Neural cell (in vitro differentiated cells): ENCODE measurements at regions not wholly inside any gene's neighbourhood (a gene's known extent, or its start where the extent isn't known, plus 50 kb on each side); places are given as distances from the start of the nearest gene placed in this dataset.

Source experiments
- H2AFZ ChIP-seq: fragments of 200-600, 300-800 bp; sonication (generic), shearing (Covaris generic); 2 replicates; pipeline ENCODE4 v1.6.0; 2014; ENCODE audit warnings: low read depth, mild to moderate bottlenecking, antibody characterized with exemption, low read length, moderate library complexity
- H3F3A ChIP-seq: fragments of 200-600 bp; shearing (Covaris generic); 2 replicates; pipeline ENCODE4 v1.6.1; 2016; ENCODE audit warnings: mild to moderate bottlenecking, moderate library complexity, mixed read lengths, antibody characterized with exemption, low read length; ENCODE audit not compliant: insufficient read depth, poor library complexity, severe bottlenecking
- H3K27ac ChIP-seq: fragments of 200-600, 300-800 bp; sonication (generic), shearing (Covaris generic); 2 replicates; pipeline ENCODE4 v1.5.1; 2014; ENCODE audit warnings: mild to moderate bottlenecking, low read length, moderate library complexity
- H3K27me3 ChIP-seq: fragments of 300-800, 200-600 bp; sonication (generic), shearing (Covaris generic); 2 replicates; pipeline ENCODE4 v1.6.0; 2014; ENCODE audit warnings: mild to moderate bottlenecking, low read depth, low read length, moderate library complexity; ENCODE audit not compliant: insufficient read depth
- H3K36me3 ChIP-seq: fragments of 300-800, 200-600 bp; sonication (generic), shearing (Covaris generic); 2 replicates; pipeline ENCODE4 v1.5.1; 2014; ENCODE audit warnings: mild to moderate bottlenecking, antibody characterized with exemption, low read length, moderate library complexity; ENCODE audit not compliant: insufficient read depth
- H3K4me2 ChIP-seq: fragments of 300-800, 200-600 bp; sonication (generic), shearing (Covaris generic); 2 replicates; pipeline ENCODE4 v1.6.0; 2014; ENCODE audit warnings: mild to moderate bottlenecking, low read length
- H3K4me3 ChIP-seq: fragments of 300-800, 200-600 bp; sonication (generic), shearing (Covaris generic); 2 replicates; pipeline ENCODE4 v1.5.1; 2014; ENCODE audit warnings: mild to moderate bottlenecking, low read length, moderate library complexity
- H3K79me2 ChIP-seq: fragments of 200-600 bp; shearing (Covaris generic); replicated peaks from 2 replicates; pipeline ENCODE4 v1.6.0; 2014; ENCODE audit warnings: mild to moderate bottlenecking, low read length, moderate library complexity; ENCODE audit not compliant: insufficient read depth
- H3K9ac ChIP-seq: fragments of 300-800, 200-600 bp; sonication (generic), shearing (Covaris generic); 2 replicates; pipeline ENCODE4 v1.6.1; 2016; ENCODE audit warnings: mild to moderate bottlenecking, low read length, mixed read lengths
- H3K9me2 ChIP-seq: fragments of 200-600 bp; shearing (Covaris generic); 2 replicates; pipeline ENCODE4 v1.6.1; 2016; ENCODE audit warnings: mild to moderate bottlenecking, low read length, mixed read lengths; ENCODE audit not compliant: insufficient read depth
- H3K9me3 ChIP-seq: fragments of 200-600, 300-800 bp; sonication (generic), shearing (Covaris generic); 2 replicates; pipeline ENCODE4 v1.6.1; 2016; ENCODE audit warnings: mild to moderate bottlenecking, mixed run types, low read length, moderate library complexity, mixed read lengths
- H4K20me1 ChIP-seq: fragments of 200-600 bp; shearing (Covaris generic); 2 replicates; pipeline ENCODE4 v1.6.1; 2016; ENCODE audit warnings: mild to moderate bottlenecking, mixed run types; ENCODE audit not compliant: insufficient read depth
- EP300 ChIP-seq: fragments of 450-650 bp; conservative IDR thresholded peaks from 2 replicates; pipeline ENCODE4 v1.6.1; 2014; ENCODE audit warnings: antibody characterized with exemption, mild to moderate bottlenecking, moderate library complexity; ENCODE audit not compliant: poor library complexity, severe bottlenecking
- EZH2 ChIP-seq: fragments of 200-600, 300-800 bp; shearing (Covaris generic), sonication (generic); IDR thresholded peaks from 2 replicates; pipeline ENCODE4 v1.6.1; 2014; ENCODE audit warnings: antibody characterized with exemption, low read length, borderline replicate concordance, mild to moderate bottlenecking; ENCODE audit not compliant: insufficient read depth, poor library complexity, severe bottlenecking
- MXI1 ChIP-seq: fragments of 450-650 bp; conservative IDR thresholded peaks from 2 replicates; pipeline ENCODE4 v1.6.1; 2014; ENCODE audit warnings: antibody characterized with exemption, mild to moderate bottlenecking; ENCODE audit not compliant: poor library complexity, severe bottlenecking
- POLR2AphosphoS5 ChIP-seq: IDR thresholded peaks from 2 replicates; pipeline ENCODE4 v1.6.1; 2012
- RAD21 ChIP-seq: fragments of 450-650 bp; conservative IDR thresholded peaks from 2 replicates; pipeline ENCODE4 v1.6.1; 2014; ENCODE audit warnings: antibody characterized with exemption, mild to moderate bottlenecking, moderate library complexity
- SMC3 ChIP-seq: fragments of 450-650 bp; conservative IDR thresholded peaks from 2 replicates; pipeline ENCODE4 v1.6.1; 2014; ENCODE audit warnings: antibody characterized with exemption, mild to moderate bottlenecking, moderate library complexity; ENCODE audit not compliant: poor library complexity
- TAF1 ChIP-seq: IDR thresholded peaks from 2 replicates; pipeline ENCODE4 v1.6.1; 2012; ENCODE audit warnings: low read depth
- TF ChIP-seq, protein P1 (sequence below): fragments of 450-650 bp; IDR thresholded peaks from 2 replicates; pipeline ENCODE4 v1.5.1; 2014; ENCODE audit warnings: antibody characterized with exemption, mild to moderate bottlenecking, moderate library complexity; ENCODE audit not compliant: poor library complexity, severe bottlenecking
- TF ChIP-seq, protein P2 (sequence below): IDR thresholded peaks from 2 replicates; pipeline ENCODE4 v1.6.1; 2012; ENCODE audit warnings: borderline replicate concordance

DNA sequence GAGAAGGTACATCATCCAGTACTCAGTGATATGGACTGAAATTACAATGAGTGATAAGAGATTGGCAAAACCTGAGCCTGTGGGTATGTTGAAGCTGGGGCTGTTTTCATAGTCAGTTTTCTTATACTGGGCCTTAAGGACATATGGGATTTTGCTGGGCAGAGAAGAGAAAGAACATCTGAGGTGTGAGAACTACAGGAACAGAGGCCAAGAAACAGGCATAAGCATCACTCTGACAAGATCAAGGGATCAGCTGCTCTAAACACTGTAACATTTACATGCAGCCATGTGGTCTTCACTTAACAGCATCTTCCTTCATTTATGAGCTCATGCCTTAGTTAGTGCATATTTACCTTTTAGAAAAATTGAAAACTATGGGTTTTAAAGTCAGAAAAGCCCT, 220.0 kb downstream of the TRIM36 start:
- no peak overlapping the region for H3K4me3 ChIP-seq
- no peaks in the 10 kb centered on the region for H3K36me3 ChIP-seq
- no peaks in the 10 kb centered on the region for H3K27me3 ChIP-seq
- no peaks in the 10 kb centered on the region for H3K9me2 ChIP-seq
- H3K27ac ChIP-seq = no peak overlapping the region
- H3K79me2 ChIP-seq = no peaks in the 10 kb centered on the region
- no peak overlapping the region for H3K4me2 ChIP-seq
- TF ChIP-seq, protein P1, sequence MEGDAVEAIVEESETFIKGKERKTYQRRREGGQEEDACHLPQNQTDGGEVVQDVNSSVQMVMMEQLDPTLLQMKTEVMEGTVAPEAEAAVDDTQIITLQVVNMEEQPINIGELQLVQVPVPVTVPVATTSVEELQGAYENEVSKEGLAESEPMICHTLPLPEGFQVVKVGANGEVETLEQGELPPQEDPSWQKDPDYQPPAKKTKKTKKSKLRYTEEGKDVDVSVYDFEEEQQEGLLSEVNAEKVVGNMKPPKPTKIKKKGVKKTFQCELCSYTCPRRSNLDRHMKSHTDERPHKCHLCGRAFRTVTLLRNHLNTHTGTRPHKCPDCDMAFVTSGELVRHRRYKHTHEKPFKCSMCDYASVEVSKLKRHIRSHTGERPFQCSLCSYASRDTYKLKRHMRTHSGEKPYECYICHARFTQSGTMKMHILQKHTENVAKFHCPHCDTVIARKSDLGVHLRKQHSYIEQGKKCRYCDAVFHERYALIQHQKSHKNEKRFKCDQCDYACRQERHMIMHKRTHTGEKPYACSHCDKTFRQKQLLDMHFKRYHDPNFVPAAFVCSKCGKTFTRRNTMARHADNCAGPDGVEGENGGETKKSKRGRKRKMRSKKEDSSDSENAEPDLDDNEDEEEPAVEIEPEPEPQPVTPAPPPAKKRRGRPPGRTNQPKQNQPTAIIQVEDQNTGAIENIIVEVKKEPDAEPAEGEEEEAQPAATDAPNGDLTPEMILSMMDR = no peak
- TF ChIP-seq SMC3 (no peak), RAD21 (no peak), MXI1 (no peak), TAF1 (no peak), POLR2AphosphoS5 (no peak), EZH2 (no peak), EP300 (no peak)
- TF ChIP-seq, protein P2, sequence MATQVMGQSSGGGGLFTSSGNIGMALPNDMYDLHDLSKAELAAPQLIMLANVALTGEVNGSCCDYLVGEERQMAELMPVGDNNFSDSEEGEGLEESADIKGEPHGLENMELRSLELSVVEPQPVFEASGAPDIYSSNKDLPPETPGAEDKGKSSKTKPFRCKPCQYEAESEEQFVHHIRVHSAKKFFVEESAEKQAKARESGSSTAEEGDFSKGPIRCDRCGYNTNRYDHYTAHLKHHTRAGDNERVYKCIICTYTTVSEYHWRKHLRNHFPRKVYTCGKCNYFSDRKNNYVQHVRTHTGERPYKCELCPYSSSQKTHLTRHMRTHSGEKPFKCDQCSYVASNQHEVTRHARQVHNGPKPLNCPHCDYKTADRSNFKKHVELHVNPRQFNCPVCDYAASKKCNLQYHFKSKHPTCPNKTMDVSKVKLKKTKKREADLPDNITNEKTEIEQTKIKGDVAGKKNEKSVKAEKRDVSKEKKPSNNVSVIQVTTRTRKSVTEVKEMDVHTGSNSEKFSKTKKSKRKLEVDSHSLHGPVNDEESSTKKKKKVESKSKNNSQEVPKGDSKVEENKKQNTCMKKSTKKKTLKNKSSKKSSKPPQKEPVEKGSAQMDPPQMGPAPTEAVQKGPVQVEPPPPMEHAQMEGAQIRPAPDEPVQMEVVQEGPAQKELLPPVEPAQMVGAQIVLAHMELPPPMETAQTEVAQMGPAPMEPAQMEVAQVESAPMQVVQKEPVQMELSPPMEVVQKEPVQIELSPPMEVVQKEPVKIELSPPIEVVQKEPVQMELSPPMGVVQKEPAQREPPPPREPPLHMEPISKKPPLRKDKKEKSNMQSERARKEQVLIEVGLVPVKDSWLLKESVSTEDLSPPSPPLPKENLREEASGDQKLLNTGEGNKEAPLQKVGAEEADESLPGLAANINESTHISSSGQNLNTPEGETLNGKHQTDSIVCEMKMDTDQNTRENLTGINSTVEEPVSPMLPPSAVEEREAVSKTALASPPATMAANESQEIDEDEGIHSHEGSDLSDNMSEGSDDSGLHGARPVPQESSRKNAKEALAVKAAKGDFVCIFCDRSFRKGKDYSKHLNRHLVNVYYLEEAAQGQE = no peak
- no peak overlapping the region for H3K9ac ChIP-seq
- no peaks in the 10 kb centered on the region for H3K9me3 ChIP-seq
- no peaks in the 10 kb centered on the region for H4K20me1 ChIP-seq
- no peaks in the 10 kb centered on the region for H3F3A ChIP-seq
- no peak overlapping the region for H2AFZ ChIP-seq

GRCh38 chr5:114948986-114949621, 220.6 kb downstream of the TRIM36 start:
- no peak for TF ChIP-seq MXI1
- no peak for TF ChIP-seq EP300
- TF ChIP-seq SMC3 = no peak
- TF ChIP-seq POLR2AphosphoS5 = no peak
- no peak for TF ChIP-seq EZH2
- no peak for TF ChIP-seq TAF1
- TF ChIP-seq, protein P1 = no peak
- TF ChIP-seq RAD21 = no peak
- TF ChIP-seq, protein P2 = no peak
- Histone ChIP-seq H3K27me3 (no peaks in the 10 kb centered on the region), H3K27ac (no peak overlapping the region), H3K9me2 (no peaks in the 10 kb centered on the region), H3K4me2 (no peak overlapping the region), H3K9me3 (no peaks in the 10 kb centered on the region), H3K4me3 (no peak overlapping the region), H4K20me1 (no peaks in the 10 kb centered on the region), H3K9ac (no peak overlapping the region), H2AFZ (no peak overlapping the region), H3K79me2 (no peaks in the 10 kb centered on the region), H3K36me3 (no peaks in the 10 kb centered on the region), H3F3A (no peaks in the 10 kb centered on the region)
